ENCODE measurements at regions not wholly inside any gene's neighbourhood (a gene's known extent, or its start where the extent isn't known, plus 50 kb on each side); places are given as distances from the start of the nearest gene placed in this dataset.

- Mint-ChIP-seq H3K9me3 (peaks cover 15% of the 10 kb centered on the region), H3K4me3 (no peak overlapping the region)
Measured at GRCh38 chr21:40901691-40902090, 54.7 kb upstream of the DSCAM start.

DNA sequence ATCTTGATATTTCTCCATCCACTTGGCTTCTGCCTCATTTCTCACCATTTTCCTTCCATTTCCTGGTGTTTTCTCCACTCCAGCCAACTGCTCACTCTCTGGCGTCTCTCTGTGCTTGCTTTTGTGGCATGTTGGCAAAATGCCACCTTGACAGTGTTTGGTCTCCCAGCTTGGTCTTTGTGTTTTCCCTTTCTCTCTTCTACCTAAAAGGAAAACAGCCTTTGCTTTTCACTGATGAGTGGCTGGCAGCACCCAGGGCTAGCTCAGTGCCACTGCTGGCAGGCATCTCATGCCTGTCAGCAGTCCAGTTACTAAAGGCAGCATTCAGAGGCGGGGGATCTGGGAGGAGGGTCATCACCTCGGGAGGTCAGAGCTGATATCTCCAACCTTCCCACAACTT is 55.3 kb upstream of the DSCAM start:
- Mint-ChIP-seq H3K36me3 (ENCODE audit: low read depth) (no peaks in the 10 kb centered on the region), H3K27ac (no peak overlapping the region), H3K4me3 (no peak overlapping the region), H3K27me3 (ENCODE audit: low read depth, poor library complexity) (peaks cover 6% of the 10 kb centered on the region), H3K4me1 (no peaks in the 10 kb centered on the region), H3K9me3 (peaks cover 9% of the 10 kb centered on the region)
- TF ChIP-seq CTCF (IDR thresholded peaks at IDR 0.05): no peak
- no peak for DNase-seq

More at GRCh38 chr21:40901691-40902090, 54.7 kb upstream of the DSCAM start:
- H3K27ac Mint-ChIP-seq: no peak overlapping the region
- no peaks in the 10 kb centered on the region for H3K36me3 Mint-ChIP-seq (ENCODE audit: low read depth)
- TF ChIP-seq CTCF (IDR thresholded peaks at IDR 0.05): no peak
- H3K4me1 Mint-ChIP-seq: no peaks in the 10 kb centered on the region
- peaks cover 6% of the 10 kb centered on the region for H3K27me3 Mint-ChIP-seq (ENCODE audit: low read depth, poor library complexity)
- DNase-seq: no peak

DNA sequence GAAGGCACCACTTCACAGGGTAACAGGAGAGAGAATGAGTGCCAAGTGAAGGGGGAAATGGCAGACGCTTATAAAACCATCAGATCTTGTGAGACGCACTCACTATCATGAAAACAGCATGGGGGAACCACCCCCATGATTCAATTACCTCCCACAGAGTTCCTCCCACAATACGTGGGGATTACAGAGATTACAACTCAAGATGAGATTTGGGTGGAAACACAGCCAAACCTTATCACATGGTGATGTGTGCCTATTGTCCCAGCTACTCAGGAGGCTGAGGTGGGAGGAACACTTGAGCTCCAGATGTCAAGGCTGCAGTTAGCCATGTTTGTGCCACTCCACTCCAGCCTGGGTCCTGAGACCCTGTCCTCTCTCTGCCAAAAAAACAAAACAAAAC is 56.0 kb upstream of the DSCAM start:
- Mint-ChIP-seq H3K4me3 (no peak overlapping the region), H3K9me3 (peaks cover 6% of the 10 kb centered on the region), H3K27me3 (ENCODE audit: low read depth, poor library complexity) (peaks cover 6% of the 10 kb centered on the region), H3K27ac (no peak overlapping the region), H3K36me3 (ENCODE audit: low read depth) (no peaks in the 10 kb centered on the region), H3K4me1 (no peaks in the 10 kb centered on the region)
- TF ChIP-seq CTCF (IDR thresholded peaks at IDR 0.05): no peak
- DNase-seq: no peak

GRCh38 chr21:40905251-40905650 is 58.3 kb upstream of the DSCAM start:
- peaks cover 10% of the 10 kb centered on the region for H3K27me3 Mint-ChIP-seq (ENCODE audit: low read depth, poor library complexity)
- no peak for TF ChIP-seq CTCF (IDR thresholded peaks at IDR 0.05)
- no peak for DNase-seq
- no peaks in the 10 kb centered on the region for H3K9me3 Mint-ChIP-seq
- no peaks in the 10 kb centered on the region for H3K36me3 Mint-ChIP-seq (ENCODE audit: low read depth)
- no peak overlapping the region for H3K27ac Mint-ChIP-seq
- no peaks in the 10 kb centered on the region for H3K4me1 Mint-ChIP-seq
- no peak overlapping the region for H3K4me3 Mint-ChIP-seq

- H3K27ac Mint-ChIP-seq: no peak overlapping the region
- H3K36me3 Mint-ChIP-seq (ENCODE audit: low read depth): no peaks in the 10 kb centered on the region
- H3K9me3 Mint-ChIP-seq: peaks cover 14% of the 10 kb centered on the region
- H3K4me3 Mint-ChIP-seq: no peak overlapping the region
- no peak for DNase-seq
- no peaks in the 10 kb centered on the region for H3K4me1 Mint-ChIP-seq
- no peak for TF ChIP-seq CTCF (IDR thresholded peaks at IDR 0.05)
- H3K27me3 Mint-ChIP-seq (ENCODE audit: low read depth, poor library complexity): peaks cover 7% of the 10 kb centered on the region
Measured at GRCh38 chr21:40912375-40912774, 65.4 kb upstream of the DSCAM start.

GRCh38 chr21:40915114-40915513 is 68.2 kb upstream of the DSCAM start:
- H3K27me3 Mint-ChIP-seq (ENCODE audit: low read depth, poor library complexity): peaks cover 4% of the 10 kb centered on the region

More at GRCh38 chr21:40915114-40915513, 68.2 kb upstream of the DSCAM start:
- Mint-ChIP-seq H3K27ac (no peak overlapping the region), H3K36me3 (ENCODE audit: low read depth) (no peaks in the 10 kb centered on the region), H3K9me3 (peaks cover 14% of the 10 kb centered on the region), H3K4me3 (no peak overlapping the region), H3K4me1 (no peaks in the 10 kb centered on the region)
- no peak for TF ChIP-seq CTCF (IDR thresholded peaks at IDR 0.05)
- no peak for DNase-seq

All from nephron progenitor cell (in vitro differentiated cells).